ENCODE measurements at regions not wholly inside any gene's neighbourhood (a gene's known extent, or its start where the extent isn't known, plus 50 kb on each side); places are given as distances from the start of the nearest gene placed in this dataset.

DNA sequence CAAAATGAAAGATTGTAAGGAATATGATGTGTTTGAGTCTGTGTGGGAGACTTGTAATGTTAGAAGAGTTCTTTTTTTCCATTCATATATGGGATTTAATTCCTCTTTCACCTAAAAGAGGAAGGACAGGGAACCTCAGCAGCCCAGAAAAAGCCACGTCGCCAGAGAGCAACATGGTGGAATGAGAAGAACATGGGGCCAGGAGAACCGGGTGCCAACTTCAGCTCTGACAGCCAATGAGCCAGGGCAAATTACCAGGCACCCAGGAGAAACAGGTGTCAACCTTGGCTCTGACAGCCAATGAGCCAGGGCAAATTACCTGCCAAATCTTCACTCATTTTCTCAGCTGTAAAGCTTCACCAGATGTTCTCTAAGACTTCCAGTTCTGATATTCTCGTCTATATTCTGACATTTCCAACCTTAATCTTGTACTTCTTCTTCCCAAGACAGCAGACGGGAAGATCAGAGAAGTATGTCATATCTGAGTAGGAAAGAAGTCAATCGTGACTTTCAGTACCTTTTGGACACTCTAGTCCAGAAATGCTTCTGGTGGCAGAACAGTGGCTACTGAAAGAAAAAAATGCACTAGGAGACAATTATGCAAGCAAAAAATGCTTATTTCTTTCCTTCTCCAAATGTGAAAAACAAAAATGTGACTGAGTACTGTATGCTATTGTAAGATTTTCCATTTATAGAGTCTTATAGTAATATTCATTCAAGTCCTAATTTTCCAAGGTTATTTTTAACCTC is 79.2 kb upstream of the COL5A2 start:
- DNase-seq (no peak), ATAC-seq (no peak)
- TF ChIP-seq, protein P1, sequence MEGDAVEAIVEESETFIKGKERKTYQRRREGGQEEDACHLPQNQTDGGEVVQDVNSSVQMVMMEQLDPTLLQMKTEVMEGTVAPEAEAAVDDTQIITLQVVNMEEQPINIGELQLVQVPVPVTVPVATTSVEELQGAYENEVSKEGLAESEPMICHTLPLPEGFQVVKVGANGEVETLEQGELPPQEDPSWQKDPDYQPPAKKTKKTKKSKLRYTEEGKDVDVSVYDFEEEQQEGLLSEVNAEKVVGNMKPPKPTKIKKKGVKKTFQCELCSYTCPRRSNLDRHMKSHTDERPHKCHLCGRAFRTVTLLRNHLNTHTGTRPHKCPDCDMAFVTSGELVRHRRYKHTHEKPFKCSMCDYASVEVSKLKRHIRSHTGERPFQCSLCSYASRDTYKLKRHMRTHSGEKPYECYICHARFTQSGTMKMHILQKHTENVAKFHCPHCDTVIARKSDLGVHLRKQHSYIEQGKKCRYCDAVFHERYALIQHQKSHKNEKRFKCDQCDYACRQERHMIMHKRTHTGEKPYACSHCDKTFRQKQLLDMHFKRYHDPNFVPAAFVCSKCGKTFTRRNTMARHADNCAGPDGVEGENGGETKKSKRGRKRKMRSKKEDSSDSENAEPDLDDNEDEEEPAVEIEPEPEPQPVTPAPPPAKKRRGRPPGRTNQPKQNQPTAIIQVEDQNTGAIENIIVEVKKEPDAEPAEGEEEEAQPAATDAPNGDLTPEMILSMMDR (IDR thresholded peaks at IDR 0.05) = no peak
- Histone ChIP-seq H3K27me3 (ENCODE audit: insufficient read depth in 3 of 3, low read length in 2 of 3) (no peaks in the 10 kb centered on the region), H3K9me3 (no peaks in the 10 kb centered on the region), H3K4me1 (no peaks in the 10 kb centered on the region), H3K4me3 (no peak overlapping the region), H3K36me3 (ENCODE audit: insufficient read depth in 1 of 2, low read depth in 1 of 2) (no peaks in the 10 kb centered on the region), H3K27ac (no peak overlapping the region)
- WGBS, 3 donors = 29 to 41% (median 29%) methylated on average over 6 of the region's 6 CpGs
- intact Hi-C loops (cut with DNase I) = no loop called here

DNA sequence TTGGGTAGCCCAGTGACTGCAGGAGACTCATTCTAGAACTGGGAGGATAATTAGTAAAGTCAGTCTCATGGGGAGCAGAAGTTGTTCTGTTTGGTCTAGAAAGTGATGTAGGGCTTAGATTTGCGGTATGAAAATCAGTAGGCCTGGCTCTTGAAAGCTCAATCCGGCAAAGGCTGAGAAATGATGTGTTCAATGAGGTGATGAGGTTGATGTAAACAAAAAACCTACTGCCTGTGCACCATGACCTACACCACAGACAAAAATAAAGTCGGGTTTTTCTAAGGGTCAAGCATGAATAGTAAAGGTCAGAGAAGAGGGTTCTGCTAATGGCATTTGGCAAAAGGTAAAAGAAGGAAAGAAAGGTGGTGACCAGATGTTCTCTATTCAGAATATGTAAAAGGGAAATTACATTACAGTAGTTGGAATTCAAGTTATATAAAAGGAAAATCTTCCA is 80.8 kb upstream of the COL5A2 start:
- 69 to 73% (median 73%) methylated on average over 3 of the region's 3 CpGs for WGBS, 3 donors
- H3K36me3 ChIP-seq (ENCODE audit: insufficient read depth in 1 of 2, low read depth in 1 of 2) = no peaks in the 10 kb centered on the region
- H3K4me3 ChIP-seq = no peak overlapping the region
- no peaks in the 10 kb centered on the region for H3K9me3 ChIP-seq
- no peaks in the 10 kb centered on the region for H3K4me1 ChIP-seq
- H3K27ac ChIP-seq = no peak overlapping the region
- DNase-seq (no peak), ATAC-seq (no peak)
- intact Hi-C loops (cut with DNase I) = no loop called here
- H3K27me3 ChIP-seq (ENCODE audit: insufficient read depth in 3 of 3, low read length in 2 of 3) = no peaks in the 10 kb centered on the region
- TF ChIP-seq, protein P1 (IDR thresholded peaks at IDR 0.05) = no peak

DNA sequence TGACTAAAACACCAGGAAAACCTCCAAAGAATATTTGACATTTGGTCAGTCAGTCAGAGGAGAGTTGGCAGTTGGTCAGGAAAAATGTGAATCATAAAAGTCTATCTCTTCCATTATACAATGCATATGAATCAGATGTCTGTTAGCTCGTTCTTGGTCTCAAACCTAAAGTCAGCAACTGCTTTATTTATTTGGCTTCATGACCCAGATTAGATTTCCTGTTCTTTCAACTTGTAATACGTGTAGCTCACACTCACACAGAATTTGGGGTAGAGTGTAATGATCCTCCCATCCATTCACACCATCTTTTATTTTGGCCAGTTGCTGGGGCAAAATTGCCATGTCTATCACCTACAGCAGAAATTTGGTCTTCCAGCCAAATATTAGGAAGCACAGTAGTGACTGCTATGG is 81.9 kb upstream of the COL5A2 start:
- DNase-seq (no peak), ATAC-seq (no peak)
- TF ChIP-seq, protein P1 (IDR thresholded peaks at IDR 0.05) = no peak
- Histone ChIP-seq H3K27me3 (ENCODE audit: insufficient read depth in 3 of 3, low read length in 2 of 3) (no peaks in the 10 kb centered on the region), H3K27ac (no peak overlapping the region), H3K4me3 (no peak overlapping the region), H3K4me1 (no peaks in the 10 kb centered on the region), H3K36me3 (ENCODE audit: insufficient read depth in 1 of 2, low read depth in 1 of 2) (no peaks in the 10 kb centered on the region), H3K9me3 (peaks cover 2% of the 10 kb centered on the region)
- 18 to 34% (median 19%) methylated on average over 2 of the region's 2 CpGs for WGBS, 3 donors
- intact Hi-C loops (cut with DNase I) = no loop called here

- DNase-seq = no peak
- H3K27me3 ChIP-seq (ENCODE audit: insufficient read depth in 3 of 3, low read length in 2 of 3) = no peaks in the 10 kb centered on the region
- H3K9me3 ChIP-seq = peaks cover 3% of the 10 kb centered on the region
- H3K27ac ChIP-seq = no peak overlapping the region
- TF ChIP-seq, protein P1 (IDR thresholded peaks at IDR 0.05) = no peak
- H3K4me3 ChIP-seq = no peak overlapping the region
- no peak for ATAC-seq
- intact Hi-C loops (cut with DNase I) = no loop called here
- no peaks in the 10 kb centered on the region for H3K4me1 ChIP-seq
- no peaks in the 10 kb centered on the region for H3K36me3 ChIP-seq (ENCODE audit: insufficient read depth in 1 of 2, low read depth in 1 of 2)
- 95 to 100% (median 97%) methylated on average over 1 of the region's 1 CpG for WGBS, 3 donors
These were observed 82.4 kb upstream of the COL5A2 start for GRCh38 chr2:189261916-189262315.
